HG03354 (cell line): ENCODE measurements at regions not wholly inside any gene's neighbourhood (a gene's known extent, or its start where the extent isn't known, plus 50 kb on each side); places are given as distances from the start of the nearest gene placed in this dataset.

Experiments
- ATAC-seq: cut with Tn5 transposase; IDR thresholded peaks from one replicate; pipeline ENCODE4 v1.9.1; 2021; ENCODE audit warnings: mild to moderate bottlenecking; ENCODE audit not compliant: unreplicated experiment, poor library complexity, severe bottlenecking

- ATAC-seq, result peak; percentile 95
Observed at GRCh38 chr7:17195576-17195975, 102.9 kb upstream of the AHR start.

- ATAC-seq, result no peak
Observed at GRCh38 chr7:17205910-17206309, 92.5 kb upstream of the AHR start.

- peak; percentile 77 for ATAC-seq
Observed at GRCh38 chr7:17206349-17206905, 92.0 kb upstream of the AHR start.

- no peak for ATAC-seq
Observed at GRCh38 chr7:17207220-17207619, 91.2 kb upstream of the AHR start.

- ATAC-seq, result no peak
Observed at GRCh38 chr7:17209101-17209500, 89.4 kb upstream of the AHR start.

GRCh38 chr7:17211307-17211836 lies 87.1 kb upstream of the AHR start:
- ATAC-seq, result no peak

- ATAC-seq, result no peak
Observed at GRCh38 chr7:17212188-17212587, 86.3 kb upstream of the AHR start.

GRCh38 chr7:17227766-17228490 lies 70.5 kb upstream of the AHR start:
- no peak for ATAC-seq

- no peak for ATAC-seq
Observed at GRCh38 chr7:17229228-17229627, 69.2 kb upstream of the AHR start.

GRCh38 chr7:17230099-17230807 lies 68.2 kb upstream of the AHR start:
- no peak for ATAC-seq

GRCh38 chr7:17233603-17234002 lies 64.8 kb upstream of the AHR start:
- no peak for ATAC-seq

GRCh38 chr7:17234030-17234397 lies 64.4 kb upstream of the AHR start:
- ATAC-seq, result peak; percentile 58

- peak; percentile 98 for ATAC-seq
Observed at GRCh38 chr7:17234398-17235031, 63.9 kb upstream of the AHR start.

- ATAC-seq, result no peak
Observed at GRCh38 chr7:17236171-17236570, 62.3 kb upstream of the AHR start.

GRCh38 chr7:17236603-17237002 lies 61.8 kb upstream of the AHR start:
- ATAC-seq, result no peak

- ATAC-seq, result no peak
Observed at GRCh38 chr7:17239046-17239445, 59.4 kb upstream of the AHR start.

GRCh38 chr7:17239683-17240521 lies 58.5 kb upstream of the AHR start:
- ATAC-seq, result no peak

GRCh38 chr7:17242504-17242903 lies 55.9 kb upstream of the AHR start:
- ATAC-seq, result no peak

GRCh38 chr7:17244786-17245185 lies 53.7 kb upstream of the AHR start:
- no peak for ATAC-seq

- no peak for ATAC-seq
Observed at GRCh38 chr7:17247357-17247756, 51.1 kb upstream of the AHR start.
